ENCODE measurements at regions not wholly inside any gene's neighbourhood (a gene's known extent, or its start where the extent isn't known, plus 50 kb on each side); places are given as distances from the start of the nearest gene placed in this dataset.

DNA sequence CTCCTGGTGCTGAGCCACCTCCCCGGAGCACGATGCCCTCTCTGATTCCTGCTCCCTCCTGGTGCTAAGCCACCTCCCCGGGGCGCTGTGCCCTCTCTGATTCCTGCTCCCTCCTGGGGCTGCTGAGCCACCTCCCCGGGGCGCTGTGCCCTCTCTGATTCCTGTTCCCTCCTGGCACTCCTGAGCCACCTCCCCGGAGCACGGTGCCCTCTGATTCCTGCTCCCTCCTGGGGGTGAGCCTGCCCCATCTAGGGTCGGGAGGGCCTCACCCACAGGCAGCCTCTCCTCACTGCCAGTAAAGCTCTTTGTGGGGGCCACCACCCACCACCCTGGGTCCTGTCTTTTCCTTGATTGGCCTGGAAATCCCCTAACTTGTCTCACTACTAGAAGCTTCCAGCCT lies 327.6 kb upstream of the SFSWAP start:
- H3K36me3 ChIP-seq: no peaks in the 10 kb centered on the region
- H3K4me3 ChIP-seq (ENCODE audit: low read depth, low read length): no peak overlapping the region
- H3K27me3 ChIP-seq: no peaks in the 10 kb centered on the region

DNA sequence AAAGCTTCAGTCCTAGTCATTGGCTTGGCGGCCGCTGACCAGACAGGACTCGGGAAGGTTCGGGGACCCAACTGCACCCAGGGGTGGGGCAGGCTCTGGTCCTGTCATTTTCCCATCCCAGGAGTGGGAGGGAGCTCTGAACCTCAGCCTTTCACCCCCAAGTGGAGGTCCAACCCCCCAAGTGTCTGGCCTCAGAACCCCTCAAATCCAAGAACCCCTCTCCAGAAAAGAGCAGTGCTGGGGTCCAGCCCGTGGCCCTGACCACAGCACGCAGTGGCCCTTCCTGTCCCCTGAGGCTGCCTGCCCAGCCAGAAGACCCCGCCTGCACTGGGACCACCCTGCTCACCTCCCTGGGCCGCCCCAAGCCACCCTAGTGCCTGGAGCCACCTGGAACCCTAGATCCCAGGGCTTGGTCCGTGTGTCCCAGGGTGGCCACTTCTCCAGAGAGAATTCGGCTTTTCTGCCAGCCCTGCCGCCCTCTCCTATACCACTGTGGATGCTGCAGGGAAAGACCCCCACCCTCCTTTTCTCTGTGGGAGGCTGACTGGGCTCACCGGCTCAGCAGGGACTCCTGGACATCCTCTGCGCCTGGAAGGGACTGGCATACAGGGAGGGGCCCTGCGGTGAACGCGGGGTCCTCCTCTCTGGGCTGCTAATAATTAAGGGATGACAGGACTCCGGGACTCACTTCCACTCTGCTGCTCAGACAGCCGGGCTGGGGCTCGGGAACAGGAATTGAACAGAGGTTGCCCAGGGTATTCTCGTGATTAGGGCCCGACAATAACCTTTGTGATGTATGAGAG lies 326.9 kb upstream of the SFSWAP start:
- TF ChIP-seq, protein P1, sequence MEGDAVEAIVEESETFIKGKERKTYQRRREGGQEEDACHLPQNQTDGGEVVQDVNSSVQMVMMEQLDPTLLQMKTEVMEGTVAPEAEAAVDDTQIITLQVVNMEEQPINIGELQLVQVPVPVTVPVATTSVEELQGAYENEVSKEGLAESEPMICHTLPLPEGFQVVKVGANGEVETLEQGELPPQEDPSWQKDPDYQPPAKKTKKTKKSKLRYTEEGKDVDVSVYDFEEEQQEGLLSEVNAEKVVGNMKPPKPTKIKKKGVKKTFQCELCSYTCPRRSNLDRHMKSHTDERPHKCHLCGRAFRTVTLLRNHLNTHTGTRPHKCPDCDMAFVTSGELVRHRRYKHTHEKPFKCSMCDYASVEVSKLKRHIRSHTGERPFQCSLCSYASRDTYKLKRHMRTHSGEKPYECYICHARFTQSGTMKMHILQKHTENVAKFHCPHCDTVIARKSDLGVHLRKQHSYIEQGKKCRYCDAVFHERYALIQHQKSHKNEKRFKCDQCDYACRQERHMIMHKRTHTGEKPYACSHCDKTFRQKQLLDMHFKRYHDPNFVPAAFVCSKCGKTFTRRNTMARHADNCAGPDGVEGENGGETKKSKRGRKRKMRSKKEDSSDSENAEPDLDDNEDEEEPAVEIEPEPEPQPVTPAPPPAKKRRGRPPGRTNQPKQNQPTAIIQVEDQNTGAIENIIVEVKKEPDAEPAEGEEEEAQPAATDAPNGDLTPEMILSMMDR (IDR thresholded peaks at IDR 0.05; ENCODE audit: low read depth, low read length): no peak
- no peak for DNase-seq

More for the DNA sequence above, 327.6 kb upstream of the SFSWAP start:
- TF ChIP-seq, protein P1 (IDR thresholded peaks at IDR 0.05; ENCODE audit: low read depth, low read length): no peak
- Histone ChIP-seq H3K9me3 (no peaks in the 10 kb centered on the region; the same call in 1 of the 2 replicates), H3K4me1 (no peaks in the 10 kb centered on the region)
- no peak for DNase-seq

DNA sequence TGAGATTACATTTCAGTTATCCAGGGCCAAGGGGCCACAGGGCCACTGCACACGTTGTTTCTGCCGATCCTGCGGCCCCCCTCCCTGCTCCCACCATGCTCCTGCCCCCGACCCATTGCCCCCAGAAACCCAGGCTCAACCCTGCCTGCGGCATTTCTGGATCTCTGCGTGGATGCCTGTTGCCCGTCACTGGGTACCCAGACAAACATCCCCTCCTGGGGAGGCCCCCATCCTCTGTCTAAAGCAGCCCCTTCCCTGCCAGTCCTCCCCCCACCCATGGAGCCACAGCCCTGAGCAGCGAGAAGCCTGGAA lies 326.4 kb upstream of the SFSWAP start:
- no peaks in the 10 kb centered on the region for H3K27me3 ChIP-seq
- H3K36me3 ChIP-seq: no peaks in the 10 kb centered on the region

More for the DNA sequence above, 326.9 kb upstream of the SFSWAP start:
- no peak overlapping the region for H3K4me3 ChIP-seq (ENCODE audit: low read depth, low read length)
- no peaks in the 10 kb centered on the region for H3K27me3 ChIP-seq
- H3K36me3 ChIP-seq: no peaks in the 10 kb centered on the region
- no peaks in the 10 kb centered on the region; the same call in 1 of the 2 replicates for H3K9me3 ChIP-seq
- H3K4me1 ChIP-seq: no peaks in the 10 kb centered on the region

DNA sequence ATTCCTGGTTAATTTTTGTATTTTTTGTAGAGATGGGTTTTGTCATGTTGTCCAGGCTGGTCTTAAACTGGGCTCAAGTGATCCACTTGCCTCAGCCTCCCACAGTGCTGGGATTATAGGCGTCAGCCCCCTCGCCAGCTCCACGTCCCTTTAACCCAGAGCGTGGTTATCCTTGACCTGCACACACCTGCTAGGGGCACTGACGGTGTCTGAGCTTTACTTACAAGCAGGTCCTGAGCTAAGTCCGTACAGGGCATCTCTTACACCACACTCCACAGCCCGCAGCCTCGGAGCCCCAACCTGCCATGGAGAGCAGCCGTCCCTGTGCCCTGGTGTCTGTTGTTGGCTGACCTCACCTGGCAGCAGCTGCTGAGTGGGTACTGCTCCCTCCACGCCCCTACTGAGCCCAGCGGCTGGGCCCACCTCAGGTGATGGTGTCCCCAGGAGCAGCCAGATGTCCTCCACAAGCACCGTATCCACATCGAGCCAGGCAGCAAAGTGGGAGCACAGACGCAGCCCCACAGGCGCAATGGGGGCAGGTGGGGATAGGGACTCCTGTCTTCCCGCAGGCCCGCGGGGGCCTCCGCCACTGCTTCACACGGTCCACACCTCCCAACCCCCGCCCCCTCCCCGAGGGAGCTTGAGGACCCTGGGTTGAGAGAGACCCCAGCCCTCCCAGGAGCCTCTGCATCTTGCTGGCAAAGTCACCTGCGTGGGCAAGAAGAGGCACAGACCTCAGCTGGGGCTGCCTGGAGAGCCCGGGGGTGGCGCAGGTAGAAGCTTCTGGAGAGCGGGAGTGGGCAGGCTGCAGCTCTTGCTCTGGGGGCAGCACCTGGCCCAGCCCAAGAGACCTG lies 325.4 kb upstream of the SFSWAP start:
- TF ChIP-seq, protein P1 (IDR thresholded peaks at IDR 0.05; ENCODE audit: low read depth, low read length): no peak
- H3K27me3 ChIP-seq: no peaks in the 10 kb centered on the region
- no peaks in the 10 kb centered on the region for H3K4me1 ChIP-seq
- no peak for DNase-seq
- H3K9me3 ChIP-seq: no peaks in the 10 kb centered on the region; the same call in 1 of the 2 replicates
- H3K4me3 ChIP-seq (ENCODE audit: low read depth, low read length): no peak overlapping the region
- H3K36me3 ChIP-seq: no peaks in the 10 kb centered on the region

More for the DNA sequence above, 326.4 kb upstream of the SFSWAP start:
- no peaks in the 10 kb centered on the region; the same call in 1 of the 2 replicates for H3K9me3 ChIP-seq
- DNase-seq: no peak
- TF ChIP-seq, protein P1 (IDR thresholded peaks at IDR 0.05; ENCODE audit: low read depth, low read length): no peak
- no peaks in the 10 kb centered on the region for H3K4me1 ChIP-seq
- H3K4me3 ChIP-seq (ENCODE audit: low read depth, low read length): no peak overlapping the region

DNA sequence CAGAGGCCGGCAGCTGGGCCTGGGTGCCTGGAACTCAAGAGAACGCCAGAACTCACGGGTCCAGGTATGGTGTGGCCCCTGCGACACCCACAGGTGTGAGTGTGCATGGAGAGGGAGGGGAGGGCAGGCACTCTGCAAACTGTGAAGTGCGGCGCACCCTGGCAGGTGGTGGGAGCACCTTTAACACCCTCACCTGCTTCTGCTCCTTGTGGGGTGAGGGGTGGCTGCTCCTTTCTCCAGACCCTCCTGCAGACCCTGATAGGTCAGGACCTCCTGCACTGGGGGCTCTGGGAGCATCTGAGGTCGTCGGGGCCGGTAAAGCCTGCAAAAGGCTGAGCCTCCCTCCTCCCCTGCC lies 324.7 kb upstream of the SFSWAP start:
- no peak for DNase-seq
- Histone ChIP-seq H3K4me1 (no peaks in the 10 kb centered on the region), H3K27me3 (no peaks in the 10 kb centered on the region), H3K4me3 (ENCODE audit: low read depth, low read length) (no peak overlapping the region), H3K9me3 (no peaks in the 10 kb centered on the region; the same call in 1 of the 2 replicates), H3K36me3 (no peaks in the 10 kb centered on the region)
- TF ChIP-seq, protein P1 (IDR thresholded peaks at IDR 0.05; ENCODE audit: low read depth, low read length): no peak

Measured in BE2C (cell line).